ENCODE measurements at regions not wholly inside any gene's neighbourhood (a gene's known extent, or its start where the extent isn't known, plus 50 kb on each side); places are given as distances from the start of the nearest gene placed in this dataset.

DNA sequence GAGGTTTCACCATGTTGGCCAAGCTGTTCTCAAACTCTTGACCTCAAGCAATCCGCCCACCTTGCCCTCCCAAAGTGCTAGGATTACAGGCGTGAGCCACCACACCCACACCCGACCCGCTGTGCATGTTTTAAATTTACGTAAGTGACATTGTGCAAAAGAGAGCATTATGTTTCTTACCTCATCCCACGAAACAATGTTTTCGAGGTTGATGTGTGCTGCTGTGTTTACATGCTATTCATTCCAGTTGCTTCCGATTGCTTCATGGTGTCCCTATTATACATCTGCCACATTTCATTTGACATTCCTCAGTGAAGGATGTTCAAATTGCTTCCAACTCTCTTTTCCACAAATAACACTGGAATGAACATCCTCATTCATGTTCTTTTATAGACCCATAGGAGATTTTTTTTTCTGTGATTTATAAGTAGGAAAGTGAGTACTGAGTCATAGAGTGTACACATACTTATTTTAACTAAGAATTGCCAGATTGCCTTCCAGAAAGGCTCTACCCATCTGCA, 403.9 kb upstream of the JARID2 start:
- TF ChIP-seq, protein P1, sequence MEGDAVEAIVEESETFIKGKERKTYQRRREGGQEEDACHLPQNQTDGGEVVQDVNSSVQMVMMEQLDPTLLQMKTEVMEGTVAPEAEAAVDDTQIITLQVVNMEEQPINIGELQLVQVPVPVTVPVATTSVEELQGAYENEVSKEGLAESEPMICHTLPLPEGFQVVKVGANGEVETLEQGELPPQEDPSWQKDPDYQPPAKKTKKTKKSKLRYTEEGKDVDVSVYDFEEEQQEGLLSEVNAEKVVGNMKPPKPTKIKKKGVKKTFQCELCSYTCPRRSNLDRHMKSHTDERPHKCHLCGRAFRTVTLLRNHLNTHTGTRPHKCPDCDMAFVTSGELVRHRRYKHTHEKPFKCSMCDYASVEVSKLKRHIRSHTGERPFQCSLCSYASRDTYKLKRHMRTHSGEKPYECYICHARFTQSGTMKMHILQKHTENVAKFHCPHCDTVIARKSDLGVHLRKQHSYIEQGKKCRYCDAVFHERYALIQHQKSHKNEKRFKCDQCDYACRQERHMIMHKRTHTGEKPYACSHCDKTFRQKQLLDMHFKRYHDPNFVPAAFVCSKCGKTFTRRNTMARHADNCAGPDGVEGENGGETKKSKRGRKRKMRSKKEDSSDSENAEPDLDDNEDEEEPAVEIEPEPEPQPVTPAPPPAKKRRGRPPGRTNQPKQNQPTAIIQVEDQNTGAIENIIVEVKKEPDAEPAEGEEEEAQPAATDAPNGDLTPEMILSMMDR (IDR thresholded peaks at IDR 0.05) = no peak
- TF ChIP-seq YY1 (IDR thresholded peaks at IDR 0.05; ENCODE audit: low read depth) (no peak), EZH2phosphoT487 (IDR thresholded peaks at IDR 0.05; ENCODE audit: borderline replicate concordance, low read depth) (no peak)

All from SK-N-SH (cell line).